Suppressor macrophage treated with lipopolysaccharide for 1 hour (primary cell): ENCODE measurements at regions not wholly inside any gene's neighbourhood (a gene's known extent, or its start where the extent isn't known, plus 50 kb on each side); places are given as distances from the start of the nearest gene placed in this dataset.
A peak's percentile ranks its signal among the peaks of the same experiment; 100 is the strongest.
"Not testable (repeated sequence)": the region's sequence is repeated elsewhere in the genome, so short reads cannot be mapped to it uniquely, and the experiment has no call there.

Experiments used
- DNase-seq, 3 donors: peaks; one replicate each; pipeline ENCODE4 v3.0.0-alpha.2; 2020 to 2022

GRCh38 chr9:767061-767561 lies 74.4 kb upstream of the DMRT1 start:
- not testable (repeated sequence) for DNase-seq

- no peak for DNase-seq
Measured at GRCh38 chr9:776086-776485, 65.4 kb upstream of the DMRT1 start.

- DNase-seq: no peak
Measured at GRCh38 chr9:777978-778377, 63.5 kb upstream of the DMRT1 start.

GRCh38 chr9:784202-784601 lies 57.3 kb upstream of the DMRT1 start:
- no peak for DNase-seq

- no peak for DNase-seq
Measured at GRCh38 chr9:784916-785315, 56.6 kb upstream of the DMRT1 start.

- DNase-seq: peak; percentile 14 to 46 (median 29)
Measured at GRCh38 chr9:785997-786396, 55.5 kb upstream of the DMRT1 start.

- DNase-seq: no peak
Measured at GRCh38 chr9:786405-786804, 55.1 kb upstream of the DMRT1 start.

- DNase-seq: no peak
Measured at GRCh38 chr9:788777-789176, 52.7 kb upstream of the DMRT1 start.
